Neural cell (in vitro differentiated cells): ENCODE measurements at regions not wholly inside any gene's neighbourhood (a gene's known extent, or its start where the extent isn't known, plus 50 kb on each side); places are given as distances from the start of the nearest gene placed in this dataset.

ENCODE experiments used
- H2AFZ ChIP-seq: fragments of 200-600, 300-800 bp; sonication (generic), shearing (Covaris generic); 2 replicates; pipeline ENCODE4 v1.6.0; 2014; ENCODE audit warnings: low read depth, mild to moderate bottlenecking, antibody characterized with exemption, low read length, moderate library complexity
- H3F3A ChIP-seq: fragments of 200-600 bp; shearing (Covaris generic); 2 replicates; pipeline ENCODE4 v1.6.1; 2016; ENCODE audit warnings: mild to moderate bottlenecking, moderate library complexity, mixed read lengths, antibody characterized with exemption, low read length; ENCODE audit not compliant: insufficient read depth, poor library complexity, severe bottlenecking
- H3K27ac ChIP-seq: fragments of 200-600, 300-800 bp; sonication (generic), shearing (Covaris generic); 2 replicates; pipeline ENCODE4 v1.5.1; 2014; ENCODE audit warnings: mild to moderate bottlenecking, low read length, moderate library complexity
- H3K27me3 ChIP-seq: fragments of 300-800, 200-600 bp; sonication (generic), shearing (Covaris generic); 2 replicates; pipeline ENCODE4 v1.6.0; 2014; ENCODE audit warnings: mild to moderate bottlenecking, low read depth, low read length, moderate library complexity; ENCODE audit not compliant: insufficient read depth
- H3K36me3 ChIP-seq: fragments of 300-800, 200-600 bp; sonication (generic), shearing (Covaris generic); 2 replicates; pipeline ENCODE4 v1.5.1; 2014; ENCODE audit warnings: mild to moderate bottlenecking, antibody characterized with exemption, low read length, moderate library complexity; ENCODE audit not compliant: insufficient read depth
- H3K4me2 ChIP-seq: fragments of 300-800, 200-600 bp; sonication (generic), shearing (Covaris generic); 2 replicates; pipeline ENCODE4 v1.6.0; 2014; ENCODE audit warnings: mild to moderate bottlenecking, low read length
- H3K4me3 ChIP-seq: fragments of 300-800, 200-600 bp; sonication (generic), shearing (Covaris generic); 2 replicates; pipeline ENCODE4 v1.5.1; 2014; ENCODE audit warnings: mild to moderate bottlenecking, low read length, moderate library complexity
- H3K79me2 ChIP-seq: fragments of 200-600 bp; shearing (Covaris generic); replicated peaks from 2 replicates; pipeline ENCODE4 v1.6.0; 2014; ENCODE audit warnings: mild to moderate bottlenecking, low read length, moderate library complexity; ENCODE audit not compliant: insufficient read depth
- H3K9ac ChIP-seq: fragments of 300-800, 200-600 bp; sonication (generic), shearing (Covaris generic); 2 replicates; pipeline ENCODE4 v1.6.1; 2016; ENCODE audit warnings: mild to moderate bottlenecking, low read length, mixed read lengths
- H3K9me2 ChIP-seq: fragments of 200-600 bp; shearing (Covaris generic); 2 replicates; pipeline ENCODE4 v1.6.1; 2016; ENCODE audit warnings: mild to moderate bottlenecking, low read length, mixed read lengths; ENCODE audit not compliant: insufficient read depth
- H3K9me3 ChIP-seq: fragments of 200-600, 300-800 bp; sonication (generic), shearing (Covaris generic); 2 replicates; pipeline ENCODE4 v1.6.1; 2016; ENCODE audit warnings: mild to moderate bottlenecking, mixed run types, low read length, moderate library complexity, mixed read lengths
- H4K20me1 ChIP-seq: fragments of 200-600 bp; shearing (Covaris generic); 2 replicates; pipeline ENCODE4 v1.6.1; 2016; ENCODE audit warnings: mild to moderate bottlenecking, mixed run types; ENCODE audit not compliant: insufficient read depth
- EP300 ChIP-seq: fragments of 450-650 bp; conservative IDR thresholded peaks from 2 replicates; pipeline ENCODE4 v1.6.1; 2014; ENCODE audit warnings: antibody characterized with exemption, mild to moderate bottlenecking, moderate library complexity; ENCODE audit not compliant: poor library complexity, severe bottlenecking
- EZH2 ChIP-seq: fragments of 200-600, 300-800 bp; shearing (Covaris generic), sonication (generic); IDR thresholded peaks from 2 replicates; pipeline ENCODE4 v1.6.1; 2014; ENCODE audit warnings: antibody characterized with exemption, low read length, borderline replicate concordance, mild to moderate bottlenecking; ENCODE audit not compliant: insufficient read depth, poor library complexity, severe bottlenecking
- MXI1 ChIP-seq: fragments of 450-650 bp; conservative IDR thresholded peaks from 2 replicates; pipeline ENCODE4 v1.6.1; 2014; ENCODE audit warnings: antibody characterized with exemption, mild to moderate bottlenecking; ENCODE audit not compliant: poor library complexity, severe bottlenecking
- POLR2AphosphoS5 ChIP-seq: IDR thresholded peaks from 2 replicates; pipeline ENCODE4 v1.6.1; 2012
- RAD21 ChIP-seq: fragments of 450-650 bp; conservative IDR thresholded peaks from 2 replicates; pipeline ENCODE4 v1.6.1; 2014; ENCODE audit warnings: antibody characterized with exemption, mild to moderate bottlenecking, moderate library complexity
- SMC3 ChIP-seq: fragments of 450-650 bp; conservative IDR thresholded peaks from 2 replicates; pipeline ENCODE4 v1.6.1; 2014; ENCODE audit warnings: antibody characterized with exemption, mild to moderate bottlenecking, moderate library complexity; ENCODE audit not compliant: poor library complexity
- TAF1 ChIP-seq: IDR thresholded peaks from 2 replicates; pipeline ENCODE4 v1.6.1; 2012; ENCODE audit warnings: low read depth
- TF ChIP-seq, protein P1 (sequence below): IDR thresholded peaks from 2 replicates; pipeline ENCODE4 v1.6.1; 2012; ENCODE audit warnings: borderline replicate concordance
- TF ChIP-seq, protein P2 (sequence below): fragments of 450-650 bp; IDR thresholded peaks from 2 replicates; pipeline ENCODE4 v1.5.1; 2014; ENCODE audit warnings: antibody characterized with exemption, mild to moderate bottlenecking, moderate library complexity; ENCODE audit not compliant: poor library complexity, severe bottlenecking

DNA sequence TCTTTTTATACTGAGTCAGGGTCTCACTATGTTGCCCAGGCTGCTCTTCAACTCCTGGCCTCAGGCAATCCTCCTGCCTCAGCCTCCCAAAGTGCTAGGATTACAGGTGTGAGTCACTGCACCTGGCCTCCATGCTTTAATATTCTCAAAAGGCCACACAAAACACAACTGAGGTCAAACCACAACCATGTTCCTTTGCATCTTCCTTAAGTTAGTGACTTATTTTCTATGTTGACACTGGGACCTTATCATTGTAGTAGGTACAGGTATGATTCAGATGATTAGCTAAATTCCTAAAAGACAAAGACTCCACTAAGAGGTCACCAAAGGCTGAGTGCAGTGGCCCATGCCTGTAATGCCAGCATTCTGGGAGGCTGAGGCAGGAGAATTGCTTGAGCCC, 131.9 kb upstream of the ATP1B1 start:
- H3K36me3 ChIP-seq, result no peaks in the 10 kb centered on the region
- H3K4me2 ChIP-seq, result no peak overlapping the region
- H3K27ac ChIP-seq, result no peak overlapping the region
- TF ChIP-seq RAD21 (no peak), EP300 (no peak), SMC3 (no peak)
- TF ChIP-seq, protein P1, sequence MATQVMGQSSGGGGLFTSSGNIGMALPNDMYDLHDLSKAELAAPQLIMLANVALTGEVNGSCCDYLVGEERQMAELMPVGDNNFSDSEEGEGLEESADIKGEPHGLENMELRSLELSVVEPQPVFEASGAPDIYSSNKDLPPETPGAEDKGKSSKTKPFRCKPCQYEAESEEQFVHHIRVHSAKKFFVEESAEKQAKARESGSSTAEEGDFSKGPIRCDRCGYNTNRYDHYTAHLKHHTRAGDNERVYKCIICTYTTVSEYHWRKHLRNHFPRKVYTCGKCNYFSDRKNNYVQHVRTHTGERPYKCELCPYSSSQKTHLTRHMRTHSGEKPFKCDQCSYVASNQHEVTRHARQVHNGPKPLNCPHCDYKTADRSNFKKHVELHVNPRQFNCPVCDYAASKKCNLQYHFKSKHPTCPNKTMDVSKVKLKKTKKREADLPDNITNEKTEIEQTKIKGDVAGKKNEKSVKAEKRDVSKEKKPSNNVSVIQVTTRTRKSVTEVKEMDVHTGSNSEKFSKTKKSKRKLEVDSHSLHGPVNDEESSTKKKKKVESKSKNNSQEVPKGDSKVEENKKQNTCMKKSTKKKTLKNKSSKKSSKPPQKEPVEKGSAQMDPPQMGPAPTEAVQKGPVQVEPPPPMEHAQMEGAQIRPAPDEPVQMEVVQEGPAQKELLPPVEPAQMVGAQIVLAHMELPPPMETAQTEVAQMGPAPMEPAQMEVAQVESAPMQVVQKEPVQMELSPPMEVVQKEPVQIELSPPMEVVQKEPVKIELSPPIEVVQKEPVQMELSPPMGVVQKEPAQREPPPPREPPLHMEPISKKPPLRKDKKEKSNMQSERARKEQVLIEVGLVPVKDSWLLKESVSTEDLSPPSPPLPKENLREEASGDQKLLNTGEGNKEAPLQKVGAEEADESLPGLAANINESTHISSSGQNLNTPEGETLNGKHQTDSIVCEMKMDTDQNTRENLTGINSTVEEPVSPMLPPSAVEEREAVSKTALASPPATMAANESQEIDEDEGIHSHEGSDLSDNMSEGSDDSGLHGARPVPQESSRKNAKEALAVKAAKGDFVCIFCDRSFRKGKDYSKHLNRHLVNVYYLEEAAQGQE, result no peak
- no peaks in the 10 kb centered on the region for H4K20me1 ChIP-seq
- no peaks in the 10 kb centered on the region for H3K9me3 ChIP-seq
- H3K79me2 ChIP-seq, result no peaks in the 10 kb centered on the region
- no peaks in the 10 kb centered on the region for H3F3A ChIP-seq
- H3K9me2 ChIP-seq, result no peaks in the 10 kb centered on the region
- no peak overlapping the region for H3K9ac ChIP-seq
- H3K4me3 ChIP-seq, result no peak overlapping the region
- no peaks in the 10 kb centered on the region for H3K27me3 ChIP-seq
- H2AFZ ChIP-seq, result no peak overlapping the region

GRCh38 chr1:168976267-168976666, 130.2 kb upstream of the ATP1B1 start:
- H3K4me3 ChIP-seq, result no peak overlapping the region
- no peak overlapping the region for H2AFZ ChIP-seq
- H3K9ac ChIP-seq, result no peak overlapping the region
- H3K9me3 ChIP-seq, result no peaks in the 10 kb centered on the region
- no peak overlapping the region for H3K27ac ChIP-seq
- H3K36me3 ChIP-seq, result no peaks in the 10 kb centered on the region
- H3K79me2 ChIP-seq, result no peaks in the 10 kb centered on the region
- H3K9me2 ChIP-seq, result no peaks in the 10 kb centered on the region
- H3K4me2 ChIP-seq, result no peak overlapping the region
- no peaks in the 10 kb centered on the region for H3F3A ChIP-seq
- TF ChIP-seq POLR2AphosphoS5, result no peak
- TF ChIP-seq EP300, result no peak
- H3K27me3 ChIP-seq, result no peaks in the 10 kb centered on the region
- H4K20me1 ChIP-seq, result no peaks in the 10 kb centered on the region

DNA sequence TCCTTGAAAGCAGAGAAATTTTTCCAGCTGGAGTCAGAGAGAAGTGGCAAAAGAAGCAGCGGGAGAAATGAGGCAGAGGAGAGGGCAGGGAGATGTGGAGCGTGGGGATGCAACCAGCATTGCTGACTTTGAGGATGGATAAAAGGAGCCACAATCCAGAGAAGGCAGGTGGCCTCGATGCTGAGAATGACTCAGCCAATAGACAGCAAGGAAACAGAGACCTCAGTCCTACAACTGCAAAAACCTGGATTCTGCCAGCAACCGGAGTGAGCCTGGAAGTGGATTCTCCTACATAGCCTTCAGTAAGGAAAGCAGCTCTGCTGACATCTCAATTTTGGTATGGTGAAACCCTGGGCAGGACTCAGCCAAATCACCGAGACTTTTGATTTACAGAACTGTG, 128.9 kb upstream of the ATP1B1 start:
- Histone ChIP-seq H3K27me3 (no peaks in the 10 kb centered on the region), H3K9ac (no peak overlapping the region), H4K20me1 (no peaks in the 10 kb centered on the region), H3K79me2 (no peaks in the 10 kb centered on the region), H3F3A (no peaks in the 10 kb centered on the region), H3K27ac (no peak overlapping the region), H3K36me3 (no peaks in the 10 kb centered on the region), H3K4me3 (no peak overlapping the region), H3K9me2 (no peaks in the 10 kb centered on the region), H2AFZ (no peak overlapping the region), H3K9me3 (no peaks in the 10 kb centered on the region), H3K4me2 (no peak overlapping the region)
- TF ChIP-seq MXI1 (no peak), EP300 (no peak), TAF1 (no peak), RAD21 (no peak), SMC3 (no peak), POLR2AphosphoS5 (no peak), EZH2 (no peak)
- TF ChIP-seq, protein P1, result no peak
- TF ChIP-seq, protein P2, sequence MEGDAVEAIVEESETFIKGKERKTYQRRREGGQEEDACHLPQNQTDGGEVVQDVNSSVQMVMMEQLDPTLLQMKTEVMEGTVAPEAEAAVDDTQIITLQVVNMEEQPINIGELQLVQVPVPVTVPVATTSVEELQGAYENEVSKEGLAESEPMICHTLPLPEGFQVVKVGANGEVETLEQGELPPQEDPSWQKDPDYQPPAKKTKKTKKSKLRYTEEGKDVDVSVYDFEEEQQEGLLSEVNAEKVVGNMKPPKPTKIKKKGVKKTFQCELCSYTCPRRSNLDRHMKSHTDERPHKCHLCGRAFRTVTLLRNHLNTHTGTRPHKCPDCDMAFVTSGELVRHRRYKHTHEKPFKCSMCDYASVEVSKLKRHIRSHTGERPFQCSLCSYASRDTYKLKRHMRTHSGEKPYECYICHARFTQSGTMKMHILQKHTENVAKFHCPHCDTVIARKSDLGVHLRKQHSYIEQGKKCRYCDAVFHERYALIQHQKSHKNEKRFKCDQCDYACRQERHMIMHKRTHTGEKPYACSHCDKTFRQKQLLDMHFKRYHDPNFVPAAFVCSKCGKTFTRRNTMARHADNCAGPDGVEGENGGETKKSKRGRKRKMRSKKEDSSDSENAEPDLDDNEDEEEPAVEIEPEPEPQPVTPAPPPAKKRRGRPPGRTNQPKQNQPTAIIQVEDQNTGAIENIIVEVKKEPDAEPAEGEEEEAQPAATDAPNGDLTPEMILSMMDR, result no peak
